ENCODE measurements at regions not wholly inside any gene's neighbourhood (a gene's known extent, or its start where the extent isn't known, plus 50 kb on each side); places are given as distances from the start of the nearest gene placed in this dataset.

- TF ChIP-seq CTCF (IDR thresholded peaks at IDR 0.05), result no peak
- Mint-ChIP-seq H3K36me3 (ENCODE audit: low read depth) (peaks cover 7% of the 10 kb centered on the region), H3K27me3 (ENCODE audit: low read depth, poor library complexity) (peaks cover 29% of the 10 kb centered on the region), H3K9me3 (peaks cover 26% of the 10 kb centered on the region), H3K4me3 (no peak overlapping the region), H3K4me1 (peaks cover 19% of the 10 kb centered on the region), H3K27ac (no peak overlapping the region)
- no peak for DNase-seq
Measured at GRCh38 chr4:3715855-3716630, 50.1 kb upstream of the ADRA2C start.

GRCh38 chr4:3715061-3715854 is 50.9 kb upstream of the ADRA2C start:
- H3K4me3 Mint-ChIP-seq, result no peak overlapping the region
- H3K27me3 Mint-ChIP-seq (ENCODE audit: low read depth, poor library complexity), result peaks cover 21% of the 10 kb centered on the region
- DNase-seq, result no peak
- H3K4me1 Mint-ChIP-seq, result peaks cover 19% of the 10 kb centered on the region
- H3K9me3 Mint-ChIP-seq, result peaks cover 26% of the 10 kb centered on the region
- H3K27ac Mint-ChIP-seq, result no peak overlapping the region
- H3K36me3 Mint-ChIP-seq (ENCODE audit: low read depth), result peaks cover 7% of the 10 kb centered on the region
- TF ChIP-seq CTCF (IDR thresholded peaks at IDR 0.05), result no peak

- H3K27ac Mint-ChIP-seq, result no peak overlapping the region
Measured at GRCh38 chr4:3714642-3715001, 51.6 kb upstream of the ADRA2C start.

GRCh38 chr4:3713817-3714641 is 52.2 kb upstream of the ADRA2C start:
- H3K27ac Mint-ChIP-seq, result no peak overlapping the region
- H3K27me3 Mint-ChIP-seq (ENCODE audit: low read depth, poor library complexity), result peaks cover 17% of the 10 kb centered on the region
- H3K4me3 Mint-ChIP-seq, result no peak overlapping the region
- H3K4me1 Mint-ChIP-seq, result peaks cover 29% of the 10 kb centered on the region
- peaks cover 16% of the 10 kb centered on the region for H3K9me3 Mint-ChIP-seq
- no peak for TF ChIP-seq CTCF (IDR thresholded peaks at IDR 0.05)
- H3K36me3 Mint-ChIP-seq (ENCODE audit: low read depth), result peaks cover 4% of the 10 kb centered on the region
- DNase-seq, result no peak

More at GRCh38 chr4:3714642-3715001, 51.6 kb upstream of the ADRA2C start:
- peaks cover 22% of the 10 kb centered on the region for H3K9me3 Mint-ChIP-seq
- H3K4me3 Mint-ChIP-seq, result no peak overlapping the region
- TF ChIP-seq CTCF (IDR thresholded peaks at IDR 0.05), result no peak
- peaks cover 17% of the 10 kb centered on the region for H3K27me3 Mint-ChIP-seq (ENCODE audit: low read depth, poor library complexity)
- DNase-seq, result no peak
- H3K4me1 Mint-ChIP-seq, result peaks cover 23% of the 10 kb centered on the region
- H3K36me3 Mint-ChIP-seq (ENCODE audit: low read depth), result peaks cover 7% of the 10 kb centered on the region

GRCh38 chr4:3713346-3713745 is 52.8 kb upstream of the ADRA2C start:
- Mint-ChIP-seq H3K27ac (no peak overlapping the region), H3K27me3 (ENCODE audit: low read depth, poor library complexity) (peaks cover 17% of the 10 kb centered on the region), H3K36me3 (ENCODE audit: low read depth) (no peaks in the 10 kb centered on the region), H3K4me1 (peaks cover 32% of the 10 kb centered on the region), H3K4me3 (no peak overlapping the region), H3K9me3 (peaks cover 9% of the 10 kb centered on the region)
- DNase-seq, result no peak
- TF ChIP-seq CTCF (IDR thresholded peaks at IDR 0.05), result no peak
